ENCODE measurements at regions not wholly inside any gene's neighbourhood (a gene's known extent, or its start where the extent isn't known, plus 50 kb on each side); places are given as distances from the start of the nearest gene placed in this dataset.

GRCh38 chr20:52056203-52057062 lies 135.1 kb downstream of the ZFP64 start:
- Histone ChIP-seq H3K27me3 (ENCODE audit: insufficient read depth, low read length, poor library complexity, severe bottlenecking) (no peaks in the 10 kb centered on the region), H3K9ac (ENCODE audit: low read depth, low read length, poor library complexity, severe bottlenecking) (no peak overlapping the region), H3K36me3 (ENCODE audit: insufficient read depth, low read length) (no peaks in the 10 kb centered on the region), H2AFZ (ENCODE audit: low read length) (no peak overlapping the region), H3K4me2 (ENCODE audit: low read depth, low read length, poor library complexity, severe bottlenecking) (no peak overlapping the region), H3K9me2 (replicated peaks; ENCODE audit: low read depth, low read length) (no peaks in the 10 kb centered on the region), H3K79me2 (ENCODE audit: insufficient read depth, low read length) (no peaks in the 10 kb centered on the region), H3K4me1 (ENCODE audit: insufficient read depth, low read length, poor library complexity, severe bottlenecking) (peaks cover 8% of the 10 kb centered on the region), H3K9me3 (ENCODE audit: insufficient read depth, low read depth, low read length) (no peaks in the 10 kb centered on the region), H3F3A (ENCODE audit: low read depth) (no peaks in the 10 kb centered on the region), H4K20me1 (ENCODE audit: insufficient read depth, low read length, poor library complexity, severe bottlenecking) (no peaks in the 10 kb centered on the region), H3K4me3 (ENCODE audit: low read length, poor library complexity, severe bottlenecking) (no peak overlapping the region)
- TF ChIP-seq EZH2phosphoT487 (IDR thresholded peaks at IDR 0.05; ENCODE audit: borderline replicate concordance) = no peak
- TF ChIP-seq CTCF (conservative IDR thresholded peaks at IDR 0.05; ENCODE audit: low read length) = no peak

- H3K9me2 ChIP-seq (replicated peaks; ENCODE audit: low read depth, low read length) = no peaks in the 10 kb centered on the region
- no peaks in the 10 kb centered on the region for H3K79me2 ChIP-seq (ENCODE audit: insufficient read depth, low read length)
- no peaks in the 10 kb centered on the region for H3F3A ChIP-seq (ENCODE audit: low read depth)
- no peak for TF ChIP-seq EZH2phosphoT487 (IDR thresholded peaks at IDR 0.05; ENCODE audit: borderline replicate concordance)
- no peak for TF ChIP-seq CTCF (conservative IDR thresholded peaks at IDR 0.05; ENCODE audit: low read length)
- H2AFZ ChIP-seq (ENCODE audit: low read length) = no peak overlapping the region
- no peaks in the 10 kb centered on the region for H3K4me1 ChIP-seq (ENCODE audit: insufficient read depth, low read length, poor library complexity, severe bottlenecking)
- H3K4me3 ChIP-seq (ENCODE audit: low read length, poor library complexity, severe bottlenecking) = no peak overlapping the region
- no peaks in the 10 kb centered on the region for H4K20me1 ChIP-seq (ENCODE audit: insufficient read depth, low read length, poor library complexity, severe bottlenecking)
- no peaks in the 10 kb centered on the region for H3K9me3 ChIP-seq (ENCODE audit: insufficient read depth, low read depth, low read length)
- H3K27me3 ChIP-seq (ENCODE audit: insufficient read depth, low read length, poor library complexity, severe bottlenecking) = no peaks in the 10 kb centered on the region
- no peak overlapping the region for H3K9ac ChIP-seq (ENCODE audit: low read depth, low read length, poor library complexity, severe bottlenecking)
- H3K36me3 ChIP-seq (ENCODE audit: insufficient read depth, low read length) = no peaks in the 10 kb centered on the region
- no peak overlapping the region for H3K4me2 ChIP-seq (ENCODE audit: low read depth, low read length, poor library complexity, severe bottlenecking)
Measured at GRCh38 chr20:52054123-52054522, 137.5 kb downstream of the ZFP64 start.

GRCh38 chr20:52049001-52049731 lies 142.4 kb downstream of the ZFP64 start:
- Histone ChIP-seq H3K9me2 (replicated peaks; ENCODE audit: low read depth, low read length) (no peaks in the 10 kb centered on the region), H3K9me3 (ENCODE audit: insufficient read depth, low read depth, low read length) (no peaks in the 10 kb centered on the region), H3F3A (ENCODE audit: low read depth) (no peaks in the 10 kb centered on the region), H3K36me3 (ENCODE audit: insufficient read depth, low read length) (no peaks in the 10 kb centered on the region), H2AFZ (ENCODE audit: low read length) (no peak overlapping the region), H3K79me2 (ENCODE audit: insufficient read depth, low read length) (no peaks in the 10 kb centered on the region), H3K9ac (ENCODE audit: low read depth, low read length, poor library complexity, severe bottlenecking) (no peak overlapping the region), H3K4me1 (ENCODE audit: insufficient read depth, low read length, poor library complexity, severe bottlenecking) (no peaks in the 10 kb centered on the region), H3K4me2 (ENCODE audit: low read depth, low read length, poor library complexity, severe bottlenecking) (no peak overlapping the region), H3K27me3 (ENCODE audit: insufficient read depth, low read length, poor library complexity, severe bottlenecking) (no peaks in the 10 kb centered on the region), H3K4me3 (ENCODE audit: low read length, poor library complexity, severe bottlenecking) (no peak overlapping the region), H4K20me1 (ENCODE audit: insufficient read depth, low read length, poor library complexity, severe bottlenecking) (no peaks in the 10 kb centered on the region)
- TF ChIP-seq EZH2phosphoT487 (IDR thresholded peaks at IDR 0.05; ENCODE audit: borderline replicate concordance) (no peak), CTCF (conservative IDR thresholded peaks at IDR 0.05; ENCODE audit: low read length) (no peak)
